DMS 273 treated with DMSO at 0.1 percent for 48 hours (cell line): ENCODE measurements at regions not wholly inside any gene's neighbourhood (a gene's known extent, or its start where the extent isn't known, plus 50 kb on each side); places are given as distances from the start of the nearest gene placed in this dataset.
A peak's percentile ranks its signal among the peaks of the same experiment; 100 is the strongest.
"Not testable (repeated sequence)": the region's sequence is repeated elsewhere in the genome, so short reads cannot be mapped to it uniquely, and the experiment has no call there.

Experiments used
- DNase-seq: peaks from one replicate; lab custom pipeline; 2025; lab: John Stamatoyannopoulos, UW

GRCh38 chr16:35751191-35751941 is 2292.0 kb downstream of the TP53TG3F start:
- no peak for DNase-seq

- DNase-seq: no peak
Measured at GRCh38 chr16:35752012-35752772, 2292.8 kb downstream of the TP53TG3F start.

- no peak for DNase-seq
Measured at GRCh38 chr16:35752773-35753558, 2293.6 kb downstream of the TP53TG3F start.

GRCh38 chr16:35753559-35754390 is 2294.4 kb downstream of the TP53TG3F start:
- no peak for DNase-seq

- no peak for DNase-seq
Measured at GRCh38 chr16:35754391-35755369, 2295.3 kb downstream of the TP53TG3F start.

- DNase-seq: no peak
Measured at GRCh38 chr16:35788381-35788780, 2329.0 kb downstream of the TP53TG3F start.

- DNase-seq: no peak
Measured at GRCh38 chr16:35792516-35793285, 2333.3 kb downstream of the TP53TG3F start.

- no peak for DNase-seq
Measured at GRCh38 chr16:35793601-35794000, 2334.2 kb downstream of the TP53TG3F start.

- DNase-seq: no peak
Measured at GRCh38 chr16:35794896-35795295, 2335.5 kb downstream of the TP53TG3F start.

GRCh38 chr16:35795361-35796029 is 2336.1 kb downstream of the TP53TG3F start:
- peak; percentile 30 for DNase-seq

GRCh38 chr16:35797811-35798210 is 2338.4 kb downstream of the TP53TG3F start:
- no peak for DNase-seq

- peak; percentile 95 for DNase-seq
Measured at GRCh38 chr16:35798885-35799426, 2339.5 kb downstream of the TP53TG3F start.

GRCh38 chr16:35804465-35804864 is 2345.1 kb downstream of the TP53TG3F start:
- not testable (repeated sequence) for DNase-seq

GRCh38 chr16:35823342-35823741 is 2363.9 kb downstream of the TP53TG3F start:
- DNase-seq: no peak

GRCh38 chr16:35841632-35842031 is 2382.2 kb downstream of the TP53TG3F start:
- no peak for DNase-seq

GRCh38 chr16:35862242-35862641 is 2402.8 kb downstream of the TP53TG3F start:
- DNase-seq: no peak

GRCh38 chr16:35868630-35869029 is 2409.2 kb downstream of the TP53TG3F start:
- DNase-seq: no peak

GRCh38 chr16:35873472-35873871 is 2414.1 kb downstream of the TP53TG3F start:
- DNase-seq: no peak

- DNase-seq: no peak
Measured at GRCh38 chr16:35881654-35882053, 2422.2 kb downstream of the TP53TG3F start.
